Ishikawa (cell line): ENCODE measurements at regions not wholly inside any gene's neighbourhood (a gene's known extent, or its start where the extent isn't known, plus 50 kb on each side); places are given as distances from the start of the nearest gene placed in this dataset.

Experiments
- CEBPB ChIP-seq: IDR thresholded peaks from 2 replicates; pipeline ENCODE4 v1.6.1; 2012
- CREB1 ChIP-seq: IDR thresholded peaks from 2 replicates; pipeline ENCODE4 v1.6.1; 2012; ENCODE audit warnings: low read depth
- EGR1 ChIP-seq: IDR thresholded peaks from 2 replicates; pipeline ENCODE4 v1.6.1; 2012
- EP300 ChIP-seq: IDR thresholded peaks from 2 replicates; pipeline ENCODE4 v1.6.1; 2012; ENCODE audit warnings: borderline replicate concordance
- FOXM1 ChIP-seq: IDR thresholded peaks from 2 replicates; pipeline ENCODE4 v1.6.1; 2012; ENCODE audit warnings: low read depth, borderline replicate concordance
- NFIC ChIP-seq: IDR thresholded peaks from 2 replicates; pipeline ENCODE4 v1.6.1; 2012
- RAD21 ChIP-seq: IDR thresholded peaks from 2 replicates; pipeline ENCODE4 v1.6.1; 2012; ENCODE audit warnings: low read depth
- TAF1 ChIP-seq: IDR thresholded peaks from 2 replicates; pipeline ENCODE4 v1.6.1; 2012; ENCODE audit warnings: low read depth, mild to moderate bottlenecking
- TCF12 ChIP-seq: IDR thresholded peaks from 2 replicates; pipeline ENCODE4 v1.6.1; 2012; ENCODE audit warnings: low read depth
- TEAD4 ChIP-seq: IDR thresholded peaks from 2 replicates; pipeline ENCODE4 v1.6.1; 2012
- YY1 ChIP-seq: IDR thresholded peaks from 2 replicates; pipeline ENCODE4 v1.6.1; 2012; ENCODE audit warnings: low read depth
- ZBTB7A ChIP-seq: IDR thresholded peaks from 2 replicates; pipeline ENCODE4 v1.6.1; 2012; ENCODE audit warnings: low read depth
- TF ChIP-seq, protein P1 (sequence below): IDR thresholded peaks from 2 replicates; pipeline ENCODE4 v1.6.1; 2012
- TF ChIP-seq, protein P2 (sequence below): IDR thresholded peaks from 2 replicates; pipeline ENCODE4 v1.6.1; 2012; ENCODE audit warnings: low read depth, mild to moderate bottlenecking
- TF ChIP-seq, protein P3 (sequence below): IDR thresholded peaks from 2 replicates; pipeline ENCODE4 v1.6.1; 2012

DNA sequence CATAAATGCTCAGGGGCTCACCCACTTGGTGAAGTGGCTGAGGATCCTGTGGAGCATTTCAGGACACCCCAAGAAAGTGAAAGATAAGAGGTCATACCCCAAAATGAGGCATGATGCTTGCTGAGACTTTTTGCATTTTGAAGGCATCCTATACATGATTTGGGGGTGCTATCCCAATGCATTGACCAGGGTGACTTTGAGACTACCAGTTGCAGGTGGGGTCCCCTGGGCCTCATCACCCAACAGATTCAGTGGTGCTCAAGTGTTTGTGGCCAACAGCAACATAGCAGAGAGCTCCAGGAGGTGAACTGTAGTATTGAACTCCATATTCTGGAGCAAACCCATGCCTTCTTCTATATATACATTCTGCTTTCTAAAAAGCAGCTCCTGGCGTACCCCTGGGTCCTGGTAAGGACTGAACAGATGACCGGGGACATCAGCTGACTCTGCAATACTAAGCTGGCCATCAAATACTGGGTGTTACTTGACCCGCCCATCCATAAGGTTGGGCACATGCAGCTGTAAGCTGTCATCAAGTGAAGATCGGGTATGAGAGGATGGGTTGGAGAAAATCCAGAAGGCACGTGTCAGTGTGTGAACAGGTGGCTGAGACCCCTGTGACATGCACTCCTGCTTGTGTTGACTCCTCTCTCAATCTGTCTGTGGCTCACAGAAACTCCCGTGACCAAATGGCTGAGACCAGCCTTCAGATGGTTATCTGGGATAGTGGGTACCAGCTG is 143.3 kb downstream of the KLF13 start:
- no peak for TF ChIP-seq TEAD4
- no peak for TF ChIP-seq YY1
- TF ChIP-seq, protein P1, sequence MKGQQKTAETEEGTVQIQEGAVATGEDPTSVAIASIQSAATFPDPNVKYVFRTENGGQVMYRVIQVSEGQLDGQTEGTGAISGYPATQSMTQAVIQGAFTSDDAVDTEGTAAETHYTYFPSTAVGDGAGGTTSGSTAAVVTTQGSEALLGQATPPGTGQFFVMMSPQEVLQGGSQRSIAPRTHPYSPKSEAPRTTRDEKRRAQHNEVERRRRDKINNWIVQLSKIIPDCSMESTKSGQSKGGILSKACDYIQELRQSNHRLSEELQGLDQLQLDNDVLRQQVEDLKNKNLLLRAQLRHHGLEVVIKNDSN, result no peak
- no peak for TF ChIP-seq ZBTB7A
- TF ChIP-seq CEBPB, result no peak
- TF ChIP-seq RAD21, result no peak
- no peak for TF ChIP-seq CREB1
- no peak for TF ChIP-seq EP300
- TF ChIP-seq, protein P2, sequence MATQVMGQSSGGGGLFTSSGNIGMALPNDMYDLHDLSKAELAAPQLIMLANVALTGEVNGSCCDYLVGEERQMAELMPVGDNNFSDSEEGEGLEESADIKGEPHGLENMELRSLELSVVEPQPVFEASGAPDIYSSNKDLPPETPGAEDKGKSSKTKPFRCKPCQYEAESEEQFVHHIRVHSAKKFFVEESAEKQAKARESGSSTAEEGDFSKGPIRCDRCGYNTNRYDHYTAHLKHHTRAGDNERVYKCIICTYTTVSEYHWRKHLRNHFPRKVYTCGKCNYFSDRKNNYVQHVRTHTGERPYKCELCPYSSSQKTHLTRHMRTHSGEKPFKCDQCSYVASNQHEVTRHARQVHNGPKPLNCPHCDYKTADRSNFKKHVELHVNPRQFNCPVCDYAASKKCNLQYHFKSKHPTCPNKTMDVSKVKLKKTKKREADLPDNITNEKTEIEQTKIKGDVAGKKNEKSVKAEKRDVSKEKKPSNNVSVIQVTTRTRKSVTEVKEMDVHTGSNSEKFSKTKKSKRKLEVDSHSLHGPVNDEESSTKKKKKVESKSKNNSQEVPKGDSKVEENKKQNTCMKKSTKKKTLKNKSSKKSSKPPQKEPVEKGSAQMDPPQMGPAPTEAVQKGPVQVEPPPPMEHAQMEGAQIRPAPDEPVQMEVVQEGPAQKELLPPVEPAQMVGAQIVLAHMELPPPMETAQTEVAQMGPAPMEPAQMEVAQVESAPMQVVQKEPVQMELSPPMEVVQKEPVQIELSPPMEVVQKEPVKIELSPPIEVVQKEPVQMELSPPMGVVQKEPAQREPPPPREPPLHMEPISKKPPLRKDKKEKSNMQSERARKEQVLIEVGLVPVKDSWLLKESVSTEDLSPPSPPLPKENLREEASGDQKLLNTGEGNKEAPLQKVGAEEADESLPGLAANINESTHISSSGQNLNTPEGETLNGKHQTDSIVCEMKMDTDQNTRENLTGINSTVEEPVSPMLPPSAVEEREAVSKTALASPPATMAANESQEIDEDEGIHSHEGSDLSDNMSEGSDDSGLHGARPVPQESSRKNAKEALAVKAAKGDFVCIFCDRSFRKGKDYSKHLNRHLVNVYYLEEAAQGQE, result no peak
- no peak for TF ChIP-seq TAF1

DNA sequence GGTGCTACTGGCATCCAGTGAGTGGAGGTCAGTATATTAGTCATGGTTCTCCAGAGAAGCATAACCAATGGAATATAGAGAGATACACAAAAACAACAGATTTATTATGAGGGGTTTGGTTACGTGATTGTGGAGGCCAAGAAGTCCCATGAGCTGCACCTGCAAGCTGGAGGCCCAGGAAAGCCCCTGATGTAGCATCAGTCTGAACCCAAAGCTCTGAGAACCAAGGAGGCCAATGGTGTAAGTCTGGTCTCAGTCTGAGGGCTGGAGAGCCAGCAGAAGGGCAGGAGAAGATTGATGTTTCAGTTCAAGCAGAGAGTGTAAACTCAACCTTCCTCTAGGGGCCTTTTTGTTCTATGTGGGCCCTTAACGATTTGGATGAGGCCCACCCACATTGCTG is 144.1 kb downstream of the KLF13 start:
- TF ChIP-seq NFIC, result no peak
- no peak for TF ChIP-seq CEBPB
- TF ChIP-seq, protein P3, sequence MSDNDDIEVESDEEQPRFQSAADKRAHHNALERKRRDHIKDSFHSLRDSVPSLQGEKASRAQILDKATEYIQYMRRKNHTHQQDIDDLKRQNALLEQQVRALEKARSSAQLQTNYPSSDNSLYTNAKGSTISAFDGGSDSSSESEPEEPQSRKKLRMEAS, result no peak

DNA sequence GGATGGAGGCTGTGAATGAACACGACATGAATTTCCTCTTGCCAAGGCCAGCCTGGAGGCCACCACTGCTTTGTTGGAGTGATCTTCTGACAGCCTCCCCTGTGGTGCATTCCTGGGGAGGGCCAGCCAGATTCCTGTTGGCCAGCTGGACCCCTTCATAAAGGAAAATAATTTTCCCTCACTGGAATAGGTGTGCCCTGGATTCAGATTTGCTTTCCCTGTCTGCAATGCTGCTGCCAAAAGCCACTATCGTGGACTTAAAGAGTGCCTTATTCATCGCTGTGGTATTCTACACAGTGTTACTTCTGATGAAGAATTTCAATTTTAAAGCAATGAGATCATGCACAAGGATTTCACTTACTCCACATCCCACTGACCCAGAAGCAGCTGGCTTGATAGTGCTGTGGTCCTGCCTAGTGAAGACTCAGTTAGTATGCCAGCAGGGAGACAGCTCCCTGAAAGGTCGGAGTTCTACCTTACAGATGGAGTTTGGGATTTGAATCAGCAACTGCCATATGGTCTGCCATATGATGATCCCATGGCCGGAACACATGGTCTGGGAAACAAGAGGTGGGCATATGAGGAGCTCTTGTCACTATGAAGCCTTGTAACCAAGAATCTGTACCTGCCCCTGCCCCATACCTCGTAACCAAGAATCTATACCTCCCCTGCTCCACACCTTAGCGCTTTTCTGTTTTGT is 145.2 kb downstream of the KLF13 start:
- TF ChIP-seq TEAD4 (peak; percentile 42; the same call in 1 of the 2 replicates), EP300 (no peak; the same call in 1 of the 2 replicates), NFIC (peak; percentile 30; the same call in 1 of the 2 replicates)

DNA sequence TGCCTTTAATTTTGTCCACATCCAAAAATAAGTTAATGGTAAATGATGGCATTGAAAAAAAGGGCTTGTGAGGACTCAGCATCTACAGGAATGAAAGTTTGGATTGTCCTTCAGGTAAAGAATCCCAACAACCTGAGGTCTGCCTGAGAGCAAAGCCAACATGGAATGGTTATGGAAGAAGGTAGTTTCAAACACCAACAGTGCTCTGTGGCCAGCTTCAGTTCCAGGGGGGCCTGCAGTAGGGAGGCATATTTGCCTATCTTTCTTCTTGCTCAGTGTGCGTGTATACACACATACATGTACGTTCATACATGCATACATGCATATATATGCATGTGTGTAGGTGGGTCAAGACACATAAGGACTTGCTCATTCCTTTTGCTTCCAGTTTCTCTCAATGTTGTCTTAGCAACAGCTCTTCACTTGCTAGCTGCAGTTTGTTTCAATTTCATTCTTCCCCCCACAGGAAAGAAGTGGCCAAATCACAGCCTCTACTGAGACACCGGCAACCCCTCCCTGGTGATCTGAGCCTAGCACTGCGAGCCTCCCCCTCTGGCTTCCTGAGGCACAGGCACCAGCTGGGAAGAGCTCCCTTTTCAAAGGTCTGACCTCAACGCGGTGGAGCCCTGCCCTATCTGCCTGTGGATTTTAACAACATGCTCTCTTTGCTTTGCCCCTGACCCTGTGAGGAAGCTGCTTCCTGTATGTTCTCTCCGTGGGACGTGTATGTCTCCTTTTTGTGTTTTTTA is 146.2 kb downstream of the KLF13 start:
- TF ChIP-seq YY1, result no peak
- no peak for TF ChIP-seq EP300
- TF ChIP-seq, protein P1, result no peak
- TF ChIP-seq FOXM1, result no peak
- no peak for TF ChIP-seq EGR1
- no peak for TF ChIP-seq TCF12
- TF ChIP-seq ZBTB7A, result no peak
- no peak for TF ChIP-seq TAF1
- no peak for TF ChIP-seq NFIC
- no peak for TF ChIP-seq RAD21
- no peak for TF ChIP-seq CEBPB
- TF ChIP-seq TEAD4, result no peak
- TF ChIP-seq CREB1, result no peak
- TF ChIP-seq, protein P2, result no peak
- TF ChIP-seq, protein P3, result no peak

DNA sequence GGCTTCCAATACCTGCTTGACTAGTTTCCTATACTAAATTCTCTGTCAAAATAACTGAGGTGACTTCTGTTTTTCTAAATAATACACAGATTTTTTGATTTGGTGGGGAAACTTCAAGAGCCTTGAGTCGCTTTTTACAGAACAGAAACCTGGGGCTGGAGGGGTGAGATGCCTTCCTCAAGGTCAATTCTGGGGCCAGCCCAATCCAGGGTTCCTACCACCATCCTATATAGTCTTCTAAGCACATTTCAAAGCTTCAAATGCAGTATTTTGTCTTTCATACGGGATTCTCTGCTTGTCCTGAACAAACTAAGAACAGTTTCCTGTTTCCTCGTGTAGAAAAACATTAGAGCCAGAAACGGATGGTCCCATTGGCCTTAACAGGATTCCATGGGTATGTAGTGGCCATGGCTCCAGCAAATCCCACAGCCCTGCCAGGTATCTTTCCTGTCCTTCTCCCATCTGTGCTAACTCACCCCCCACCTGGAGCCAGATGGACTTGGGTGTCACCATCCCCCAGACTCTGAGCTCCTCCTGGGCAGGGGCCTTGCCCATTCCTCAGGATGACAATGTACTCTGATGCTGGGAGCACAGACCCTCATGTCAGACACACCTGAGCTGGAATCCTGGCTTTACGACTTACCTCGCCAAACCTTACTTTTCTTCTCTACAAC is 146.9 kb downstream of the KLF13 start:
- TF ChIP-seq RAD21 (no peak), TCF12 (no peak), CEBPB (no peak), FOXM1 (no peak), ZBTB7A (no peak), TAF1 (no peak), EGR1 (no peak)
- TF ChIP-seq, protein P1, result no peak
